H1 (cell line): ENCODE measurements at regions not wholly inside any gene's neighbourhood (a gene's known extent, or its start where the extent isn't known, plus 50 kb on each side); places are given as distances from the start of the nearest gene placed in this dataset.

Experiments used
- CHD2 ChIP-seq: IDR thresholded peaks from 2 replicates; pipeline ENCODE4 v1.6.1; 2012; ENCODE audit warnings: low read length, improper control_type of control experiment
- MAFK ChIP-seq: IDR thresholded peaks from 2 replicates; pipeline ENCODE4 v1.6.1; 2012; ENCODE audit warnings: low read depth, mild to moderate bottlenecking, improper control_type of control experiment, low read length
- POLR2A ChIP-seq, 2 experiments: IDR thresholded peaks; 1 replicate in 1 of 2; 2 replicates in 1 of 2; pipeline ENCODE4 v1.6.1; 2011; ENCODE audit warnings: low read depth in 2 of 2, low read length in 2 of 2, mild to moderate bottlenecking in 2 of 2; ENCODE audit errors: control extremely low read depth in 1 of 2
- POLR2AphosphoS5 ChIP-seq: IDR thresholded peaks from 2 replicates; pipeline ENCODE4 v1.6.1; 2011; ENCODE audit warnings: low read depth, low read length
- RFX5 ChIP-seq: IDR thresholded peaks from 2 replicates; pipeline ENCODE4 v1.6.1; 2011; ENCODE audit warnings: low read depth, low read length, improper control_type of control experiment, borderline replicate concordance
- TF ChIP-seq, protein P1 (sequence below), 3 experiments: IDR thresholded peaks; 1 replicate in 2 of 3; 2 replicates in 1 of 3; pipeline versions ENCODE4 v1.5.1 to v1.6.1; 2011; ENCODE audit warnings: low read length in 3 of 3, mild to moderate bottlenecking in 3 of 3, inconsistent platforms in 2 of 3, low read depth in 1 of 3, moderate library complexity in 1 of 3; ENCODE audit not compliant: insufficient read depth in 1 of 3; ENCODE audit errors: control extremely low read depth in 1 of 3

- TF ChIP-seq, protein P1, sequence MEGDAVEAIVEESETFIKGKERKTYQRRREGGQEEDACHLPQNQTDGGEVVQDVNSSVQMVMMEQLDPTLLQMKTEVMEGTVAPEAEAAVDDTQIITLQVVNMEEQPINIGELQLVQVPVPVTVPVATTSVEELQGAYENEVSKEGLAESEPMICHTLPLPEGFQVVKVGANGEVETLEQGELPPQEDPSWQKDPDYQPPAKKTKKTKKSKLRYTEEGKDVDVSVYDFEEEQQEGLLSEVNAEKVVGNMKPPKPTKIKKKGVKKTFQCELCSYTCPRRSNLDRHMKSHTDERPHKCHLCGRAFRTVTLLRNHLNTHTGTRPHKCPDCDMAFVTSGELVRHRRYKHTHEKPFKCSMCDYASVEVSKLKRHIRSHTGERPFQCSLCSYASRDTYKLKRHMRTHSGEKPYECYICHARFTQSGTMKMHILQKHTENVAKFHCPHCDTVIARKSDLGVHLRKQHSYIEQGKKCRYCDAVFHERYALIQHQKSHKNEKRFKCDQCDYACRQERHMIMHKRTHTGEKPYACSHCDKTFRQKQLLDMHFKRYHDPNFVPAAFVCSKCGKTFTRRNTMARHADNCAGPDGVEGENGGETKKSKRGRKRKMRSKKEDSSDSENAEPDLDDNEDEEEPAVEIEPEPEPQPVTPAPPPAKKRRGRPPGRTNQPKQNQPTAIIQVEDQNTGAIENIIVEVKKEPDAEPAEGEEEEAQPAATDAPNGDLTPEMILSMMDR (IDR thresholded peaks at IDR 0.05; ENCODE audit: control extremely low read depth in 1 of 3, insufficient read depth in 1 of 3, low read depth in 1 of 3, low read length in 3 of 3): no peak
- TF ChIP-seq RFX5 (no peak), POLR2AphosphoS5 (no peak), CHD2 (no peak), MAFK (no peak), POLR2A (IDR thresholded peaks at IDR 0.05; ENCODE audit: control extremely low read depth in 1 of 2, low read depth in 2 of 2, low read length in 2 of 2) (no peak)
Observed at GRCh38 chr3:80676866-80677265, 909.1 kb upstream of the ROBO1 start.
